ENCODE measurements at regions not wholly inside any gene's neighbourhood (a gene's known extent, or its start where the extent isn't known, plus 50 kb on each side); places are given as distances from the start of the nearest gene placed in this dataset.
"Not testable (repeated sequence)": the region's sequence is repeated elsewhere in the genome, so short reads cannot be mapped to it uniquely, and the experiment has no call there.

- TF ChIP-seq CTCF (IDR thresholded peaks at IDR 0.05): no peak
- no peak overlapping the region for H3K4me3 ChIP-seq
- no peak overlapping the region for H3K27ac ChIP-seq
- DNase-seq (ENCODE audit: low spot score): no peak
Measured at GRCh38 chr6:15160812-15161211, 85.1 kb upstream of the JARID2 start.

GRCh38 chr6:15164855-15165254 is 81.0 kb upstream of the JARID2 start:
- not testable (repeated sequence) for DNase-seq (ENCODE audit: low spot score); H3K4me3 ChIP-seq; H3K27ac ChIP-seq

GRCh38 chr6:15166121-15166520 is 79.7 kb upstream of the JARID2 start:
- no peak for DNase-seq (ENCODE audit: low spot score)
- no peak overlapping the region for H3K27ac ChIP-seq
- no peak overlapping the region for H3K4me3 ChIP-seq
- no peak for TF ChIP-seq CTCF (IDR thresholded peaks at IDR 0.05)

- H3K27ac ChIP-seq: no peak overlapping the region
- no peak for DNase-seq (ENCODE audit: low spot score)
- TF ChIP-seq CTCF (IDR thresholded peaks at IDR 0.05): no peak
- H3K4me3 ChIP-seq: no peak overlapping the region
Measured at GRCh38 chr6:15170126-15170525, 75.7 kb upstream of the JARID2 start.

GRCh38 chr6:15171026-15171425 is 74.8 kb upstream of the JARID2 start:
- no peak for DNase-seq (ENCODE audit: low spot score)
- TF ChIP-seq CTCF (IDR thresholded peaks at IDR 0.05): no peak
- Histone ChIP-seq H3K4me3 (no peak overlapping the region), H3K27ac (no peak overlapping the region)

- Histone ChIP-seq H3K4me3 (no peak overlapping the region), H3K27ac (no peak overlapping the region)
- TF ChIP-seq CTCF (IDR thresholded peaks at IDR 0.05): no peak
- DNase-seq (ENCODE audit: low spot score): no peak
Measured at GRCh38 chr6:15176816-15177370, 69.0 kb upstream of the JARID2 start.

- Histone ChIP-seq H3K4me3 (no peak overlapping the region), H3K27ac (no peak overlapping the region)
- TF ChIP-seq CTCF (IDR thresholded peaks at IDR 0.05): no peak
- DNase-seq (ENCODE audit: low spot score): no peak
Measured at GRCh38 chr6:15183979-15184378, 61.9 kb upstream of the JARID2 start.

GRCh38 chr6:15184441-15184861 is 61.4 kb upstream of the JARID2 start:
- no peak for TF ChIP-seq CTCF (IDR thresholded peaks at IDR 0.05)
- Histone ChIP-seq H3K4me3 (no peak overlapping the region), H3K27ac (no peak overlapping the region)
- no peak for DNase-seq (ENCODE audit: low spot score)

GRCh38 chr6:15185111-15185510 is 60.8 kb upstream of the JARID2 start:
- not testable (repeated sequence) for DNase-seq (ENCODE audit: low spot score); H3K27ac ChIP-seq; H3K4me3 ChIP-seq

- H3K4me3 ChIP-seq; DNase-seq (ENCODE audit: low spot score); H3K27ac ChIP-seq: not testable (repeated sequence)
Measured at GRCh38 chr6:15193451-15193850, 52.4 kb upstream of the JARID2 start.

Data from coronary artery (tissue), 2 donors.